OCI-LY7 (cell line): ENCODE measurements at regions not wholly inside any gene's neighbourhood (a gene's known extent, or its start where the extent isn't known, plus 50 kb on each side); places are given as distances from the start of the nearest gene placed in this dataset.

ENCODE experiments used
- BruUV-seq: library from RNA; stranded (reverse); fragments of 400-500 nt; replicated peaks from 2 replicates; lab custom pipeline; 2021; lab: Mats Ljungman, UMichigan
- CTCF ChIA-PET: fragments of 300-600 bp; sonication (Branson Sonifier 250); formaldehyde crosslinking; loops from one replicate; lab custom pipeline; 2022; ENCODE audit warnings: antibody characterized with exemption; ENCODE audit not compliant: unreplicated experiment; lab: Charles Lee
- POLR2A ChIA-PET: fragments of 300-600 bp; sonication (Branson Sonifier 250); formaldehyde crosslinking; loops from one replicate; lab custom pipeline; 2022; ENCODE audit warnings: antibody characterized with exemption; lab: Charles Lee
- DNase-seq: peaks from one replicate; pipeline ENCODE4 v3.0.0-alpha.2; 2015; ENCODE audit warnings: low spot score
- H2AFZ ChIP-seq: fragments of 200-600 bp; sonication (generic), shearing (Covaris generic); 2 replicates; pipeline ENCODE4 v1.6.1; 2014; ENCODE audit warnings: mild to moderate bottlenecking, antibody characterized with exemption, low read length, moderate library complexity
- H3K27ac ChIP-seq: fragments of 200-600 bp; sonication (generic); 2 replicates; pipeline ENCODE4 v1.5.1; 2014; ENCODE audit warnings: mixed run types, low read depth, mild to moderate bottlenecking, moderate library complexity, low read length, inconsistent platforms; ENCODE audit not compliant: poor library complexity, severe bottlenecking
- H3K36me3 ChIP-seq: fragments of 200-600 bp; sonication (generic); 2 replicates; pipeline ENCODE4 v1.6.1; 2014; ENCODE audit warnings: mild to moderate bottlenecking, antibody characterized with exemption, low read length, moderate library complexity, mixed read lengths; ENCODE audit not compliant: insufficient read depth
- H3K4me1 ChIP-seq: fragments of 200-600 bp; sonication (generic); 2 replicates; pipeline ENCODE4 v1.5.1; 2014; ENCODE audit warnings: mild to moderate bottlenecking, low read length; ENCODE audit not compliant: insufficient read depth, poor library complexity, severe bottlenecking
- H3K4me2 ChIP-seq: fragments of 200-600 bp; sonication (generic); 2 replicates; pipeline ENCODE4 v1.6.1; 2014; ENCODE audit warnings: mild to moderate bottlenecking, low read length
- H3K4me3 ChIP-seq: fragments of 200-600 bp; sonication (generic); 2 replicates; pipeline ENCODE4 v1.5.1; 2014; ENCODE audit warnings: mild to moderate bottlenecking, low read depth, low read length; ENCODE audit not compliant: poor library complexity, severe bottlenecking
- H3K79me2 ChIP-seq: fragments of 200-600 bp; sonication (generic); 2 replicates; pipeline ENCODE4 v1.6.1; 2016; ENCODE audit warnings: low read depth, mild to moderate bottlenecking, low read length, moderate library complexity, mixed read lengths; ENCODE audit not compliant: insufficient read depth
- H3K9me2 ChIP-seq: fragments of 200-600 bp; sonication (generic); 2 replicates; pipeline ENCODE4 v1.6.1; 2016; ENCODE audit warnings: mild to moderate bottlenecking, low read length, mixed read lengths; ENCODE audit not compliant: insufficient read depth
- H3K9me3 ChIP-seq: fragments of 200-600 bp; sonication (generic); 2 replicates; pipeline ENCODE4 v1.6.1; 2014; ENCODE audit warnings: mild to moderate bottlenecking, mixed run types, low read length, mixed read lengths
- H4K20me1 ChIP-seq: fragments of 200-600 bp; sonication (generic); 2 replicates; pipeline ENCODE4 v1.6.1; 2014; ENCODE audit warnings: mild to moderate bottlenecking, antibody characterized with exemption, low read length, moderate library complexity, mixed read lengths; ENCODE audit not compliant: insufficient read depth
- EZH2phosphoT487 ChIP-seq: fragments of 200-600 bp; sonication (generic); IDR thresholded peaks from 2 replicates; pipeline ENCODE4 v1.6.1; 2018; ENCODE audit warnings: low read depth, borderline replicate concordance, mild to moderate bottlenecking, mixed run types, antibody characterized with exemption, low read length, moderate library complexity, mixed read lengths
- intact Hi-C: fragments of 100-400 bp; cut with micrococcal nuclease; formaldehyde crosslinking; loops from one replicate; pipeline ENCODE4 v1.10.0; 2022; ENCODE audit not compliant: unreplicated experiment
- TF ChIP-seq, protein P1 (sequence below): fragments of 200-600 bp; sonication (generic); conservative IDR thresholded peaks from 2 replicates; pipeline ENCODE4 v1.5.1; 2014; ENCODE audit warnings: mild to moderate bottlenecking, antibody characterized with exemption, low read length, moderate library complexity, mixed read lengths

DNA sequence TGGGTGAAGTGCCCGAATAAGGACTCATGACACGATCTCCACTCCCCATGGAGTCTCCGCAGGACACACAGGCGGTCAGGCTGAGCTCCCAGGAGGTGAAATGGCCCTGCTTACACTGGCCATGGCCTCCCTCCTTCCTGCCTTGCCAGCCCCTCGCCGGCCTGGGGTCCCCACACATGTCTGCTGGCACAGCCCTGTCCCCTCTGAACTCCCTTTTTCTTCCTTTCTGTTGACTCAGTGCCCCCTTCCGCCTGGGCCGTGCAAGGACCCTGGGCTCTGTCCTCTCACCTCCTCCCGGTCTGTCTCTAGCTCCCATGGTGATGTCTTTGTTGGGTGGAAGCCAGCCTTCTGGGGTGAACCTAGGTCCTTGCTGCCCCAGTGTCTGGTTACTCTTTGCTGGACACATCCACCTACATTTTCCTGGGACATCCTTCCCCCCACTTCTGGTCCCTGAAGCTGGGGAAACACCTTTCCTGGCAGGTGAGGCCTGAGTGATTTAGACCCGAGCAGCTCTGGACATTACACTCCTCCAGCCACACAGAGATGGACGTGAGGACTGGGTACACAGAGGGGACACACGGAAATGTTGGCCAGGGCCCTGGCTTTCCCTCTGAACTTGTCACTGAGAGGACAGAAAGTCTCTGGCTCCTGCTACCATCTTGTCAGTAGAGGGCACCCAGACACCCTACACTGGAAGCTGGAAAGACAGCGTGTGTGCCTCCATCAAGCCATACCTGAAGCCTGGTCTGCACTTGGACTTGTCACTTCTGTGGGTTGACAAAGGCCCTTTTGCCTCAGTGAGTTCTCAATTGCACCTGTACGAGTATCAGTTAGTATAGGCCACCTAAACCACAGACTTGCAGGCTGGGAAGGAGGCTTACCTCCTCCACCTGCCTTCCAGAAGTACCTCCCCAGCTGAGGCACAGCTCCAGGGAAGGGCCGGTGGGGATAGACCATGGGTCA, 864.3 kb downstream of the TBC1D22A start:
- peak; percentile 34 for DNase-seq
- Histone ChIP-seq H3K36me3 (no peaks in the 10 kb centered on the region), H3K27ac (no peak overlapping the region), H3K79me2 (no peaks in the 10 kb centered on the region), H3K4me3 (no peak overlapping the region), H3K4me2 (no peak overlapping the region), H4K20me1 (no peaks in the 10 kb centered on the region), H2AFZ (no peak overlapping the region), H3K9me3 (no peaks in the 10 kb centered on the region), H3K4me1 (no peaks in the 10 kb centered on the region), H3K9me2 (no peaks in the 10 kb centered on the region)
- BruUV-seq = no TSS peak
- TF ChIP-seq EZH2phosphoT487 = no peak
- TF ChIP-seq, protein P1, sequence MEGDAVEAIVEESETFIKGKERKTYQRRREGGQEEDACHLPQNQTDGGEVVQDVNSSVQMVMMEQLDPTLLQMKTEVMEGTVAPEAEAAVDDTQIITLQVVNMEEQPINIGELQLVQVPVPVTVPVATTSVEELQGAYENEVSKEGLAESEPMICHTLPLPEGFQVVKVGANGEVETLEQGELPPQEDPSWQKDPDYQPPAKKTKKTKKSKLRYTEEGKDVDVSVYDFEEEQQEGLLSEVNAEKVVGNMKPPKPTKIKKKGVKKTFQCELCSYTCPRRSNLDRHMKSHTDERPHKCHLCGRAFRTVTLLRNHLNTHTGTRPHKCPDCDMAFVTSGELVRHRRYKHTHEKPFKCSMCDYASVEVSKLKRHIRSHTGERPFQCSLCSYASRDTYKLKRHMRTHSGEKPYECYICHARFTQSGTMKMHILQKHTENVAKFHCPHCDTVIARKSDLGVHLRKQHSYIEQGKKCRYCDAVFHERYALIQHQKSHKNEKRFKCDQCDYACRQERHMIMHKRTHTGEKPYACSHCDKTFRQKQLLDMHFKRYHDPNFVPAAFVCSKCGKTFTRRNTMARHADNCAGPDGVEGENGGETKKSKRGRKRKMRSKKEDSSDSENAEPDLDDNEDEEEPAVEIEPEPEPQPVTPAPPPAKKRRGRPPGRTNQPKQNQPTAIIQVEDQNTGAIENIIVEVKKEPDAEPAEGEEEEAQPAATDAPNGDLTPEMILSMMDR = peak; percentile 63
- intact Hi-C loops = loop anchor here (1.0 to 5.0 kb wide), 2 partner anchors 446 to 866 kb away; no protein-coding TSS in a partner anchor
- POLR2A ChIA-PET = no interaction called here
- CTCF ChIA-PET = no interaction called here

DNA sequence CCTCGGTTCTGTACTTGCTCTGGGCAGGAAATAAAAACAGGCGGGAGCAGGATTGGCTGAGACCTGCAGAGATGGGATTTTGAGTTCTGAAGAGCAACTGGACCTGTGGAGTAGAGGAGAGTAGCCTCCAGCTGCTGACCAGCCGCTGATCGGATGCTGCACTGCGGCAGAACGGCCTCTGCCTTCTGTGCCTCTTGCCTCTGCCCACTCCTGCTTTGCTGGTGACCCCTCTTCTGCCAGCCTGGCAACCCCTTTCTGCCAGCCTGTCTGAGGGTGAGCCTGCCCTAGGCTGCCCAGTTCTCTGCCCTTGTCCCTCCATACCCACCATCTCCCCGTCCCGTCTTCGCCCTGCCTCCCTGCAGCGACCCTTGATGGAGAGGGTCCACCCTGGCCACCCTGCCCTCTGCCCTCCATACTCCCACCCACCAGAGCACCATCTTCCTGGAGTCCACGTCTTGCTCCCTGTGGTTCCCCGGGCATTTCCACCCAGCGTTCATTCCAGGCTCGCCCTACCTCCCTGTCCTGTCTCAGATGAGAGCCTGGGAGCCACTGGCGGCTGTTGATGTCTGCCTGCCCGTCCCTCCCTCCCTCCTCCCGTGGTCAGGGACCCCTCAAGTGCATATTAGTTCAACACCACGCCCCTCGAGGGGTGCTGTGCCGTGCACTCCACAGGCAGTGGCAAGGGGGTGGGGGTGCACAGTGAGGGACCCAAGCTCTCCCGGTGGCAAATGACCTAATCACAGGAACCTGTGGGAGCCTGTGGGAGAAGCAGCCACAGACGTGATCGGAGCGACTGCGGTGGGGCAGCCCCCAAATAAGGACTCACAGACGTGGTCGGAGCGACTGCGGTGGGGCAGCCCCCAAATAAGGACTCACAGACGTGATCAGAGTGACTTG, 863.3 kb downstream of the TBC1D22A start:
- POLR2A ChIA-PET = no interaction called here
- Histone ChIP-seq H3K9me2 (no peaks in the 10 kb centered on the region), H3K4me2 (no peak overlapping the region), H3K36me3 (no peaks in the 10 kb centered on the region), H3K4me1 (no peaks in the 10 kb centered on the region), H3K27ac (no peak overlapping the region), H4K20me1 (no peaks in the 10 kb centered on the region), H2AFZ (no peak overlapping the region), H3K4me3 (no peak overlapping the region), H3K9me3 (no peaks in the 10 kb centered on the region), H3K79me2 (no peaks in the 10 kb centered on the region)
- BruUV-seq = no TSS peak
- no peak for TF ChIP-seq EZH2phosphoT487
- TF ChIP-seq, protein P1 = no peak
- intact Hi-C loops = loop anchor here (5.0 kb wide), 1 partner anchor 447 kb away; no protein-coding TSS in a partner anchor
- no peak for DNase-seq
- CTCF ChIA-PET = no interaction called here
